Activated CD4-positive, alpha-beta memory T cell treated with anti-CD3 and anti-CD28 coated beads for 36 hours (primary cell): ENCODE measurements at regions not wholly inside any gene's neighbourhood (a gene's known extent, or its start where the extent isn't known, plus 50 kb on each side); places are given as distances from the start of the nearest gene placed in this dataset.

ENCODE experiments used
- CTCF ChIA-PET: fragments of 350-600 bp; sonication (Branson Sonifier 250); formaldehyde crosslinking; loops from one replicate; lab custom pipeline; 2021; ENCODE audit warnings: antibody characterized with exemption, inconsistent platforms; lab: Charles Lee
- POLR2A ChIA-PET: fragments of 350-600 bp; sonication (Branson Sonifier 250); formaldehyde crosslinking; loops from one replicate; lab custom pipeline; 2021; ENCODE audit warnings: antibody characterized with exemption; lab: Charles Lee
- DNase-seq: peaks from one replicate; pipeline ENCODE4 v3.0.0-alpha.2; 2020
- H3K27ac Mint-ChIP-seq: one replicate; pipeline ENCODE4 v1.8.0; 2021; ENCODE audit warnings: mixed read lengths
- H3K27me3 Mint-ChIP-seq: one replicate; pipeline ENCODE4 v1.8.0; 2021; ENCODE audit warnings: mixed read lengths
- H3K36me3 Mint-ChIP-seq: one replicate; pipeline ENCODE4 v1.8.0; 2021; ENCODE audit warnings: mixed read lengths
- H3K4me1 Mint-ChIP-seq: one replicate; pipeline ENCODE4 v1.8.0; 2021; ENCODE audit warnings: low read depth, mixed read lengths
- H3K4me3 Mint-ChIP-seq: one replicate; pipeline ENCODE4 v1.8.0; 2021; ENCODE audit warnings: mild to moderate bottlenecking, mixed read lengths
- H3K9me3 Mint-ChIP-seq: one replicate; pipeline ENCODE4 v1.8.0; 2021; ENCODE audit warnings: mixed read lengths
- intact Hi-C: fragments of 100-400 bp; cut with micrococcal nuclease; formaldehyde crosslinking; loops from one replicate; pipeline ENCODE4 v1.15.1; 2023

GRCh38 chr1:87263785-87264184 lies 64.9 kb upstream of the LMO4 start:
- no peak overlapping the region for H3K4me3 Mint-ChIP-seq
- ChIA-PET CTCF (no interaction called here), POLR2A (no interaction called here)
- peaks cover 9% of the 10 kb centered on the region for H3K27me3 Mint-ChIP-seq
- intact Hi-C loops = no loop called here
- no peak for DNase-seq
- H3K4me1 Mint-ChIP-seq = no peaks in the 10 kb centered on the region
- no peaks in the 10 kb centered on the region for H3K36me3 Mint-ChIP-seq
- H3K9me3 Mint-ChIP-seq = no peaks in the 10 kb centered on the region
- no peak overlapping the region for H3K27ac Mint-ChIP-seq

- Mint-ChIP-seq H3K27me3 (peaks cover 9% of the 10 kb centered on the region), H3K4me3 (no peak overlapping the region), H3K36me3 (no peaks in the 10 kb centered on the region), H3K4me1 (no peaks in the 10 kb centered on the region), H3K27ac (no peak overlapping the region), H3K9me3 (no peaks in the 10 kb centered on the region)
- DNase-seq = no peak
- ChIA-PET POLR2A (no interaction called here), CTCF (no interaction called here)
- intact Hi-C loops = no loop called here
Observed at GRCh38 chr1:87264976-87265375, 63.7 kb upstream of the LMO4 start.

GRCh38 chr1:87265786-87266185 lies 62.9 kb upstream of the LMO4 start:
- H3K36me3 Mint-ChIP-seq = no peaks in the 10 kb centered on the region
- CTCF ChIA-PET = no interaction called here
- intact Hi-C loops = no loop called here
- peaks cover 11% of the 10 kb centered on the region for H3K27me3 Mint-ChIP-seq
- H3K27ac Mint-ChIP-seq = no peak overlapping the region
- no peaks in the 10 kb centered on the region for H3K4me1 Mint-ChIP-seq
- no peak overlapping the region for H3K4me3 Mint-ChIP-seq
- no peaks in the 10 kb centered on the region for H3K9me3 Mint-ChIP-seq
- DNase-seq = no peak
- POLR2A ChIA-PET = no interaction called here

GRCh38 chr1:87268111-87268510 lies 60.6 kb upstream of the LMO4 start:
- Mint-ChIP-seq H3K36me3 (no peaks in the 10 kb centered on the region), H3K27ac (no peak overlapping the region), H3K4me3 (no peak overlapping the region), H3K27me3 (peaks cover 15% of the 10 kb centered on the region), H3K9me3 (no peaks in the 10 kb centered on the region), H3K4me1 (no peaks in the 10 kb centered on the region)
- CTCF ChIA-PET = no interaction called here
- POLR2A ChIA-PET = no interaction called here
- DNase-seq = no peak
- intact Hi-C loops = no loop called here

- H3K36me3 Mint-ChIP-seq = no peaks in the 10 kb centered on the region
- H3K9me3 Mint-ChIP-seq = no peaks in the 10 kb centered on the region
- intact Hi-C loops = no loop called here
- no peaks in the 10 kb centered on the region for H3K4me1 Mint-ChIP-seq
- peaks cover 19% of the 10 kb centered on the region for H3K27me3 Mint-ChIP-seq
- no peak for DNase-seq
- no peak overlapping the region for H3K4me3 Mint-ChIP-seq
- ChIA-PET CTCF (no interaction called here), POLR2A (no interaction called here)
- H3K27ac Mint-ChIP-seq = no peak overlapping the region
Observed at GRCh38 chr1:87269921-87270320, 58.8 kb upstream of the LMO4 start.

- POLR2A ChIA-PET = no interaction called here
- Mint-ChIP-seq H3K4me3 (no peak overlapping the region), H3K27me3 (peaks cover 14% of the 10 kb centered on the region), H3K4me1 (no peaks in the 10 kb centered on the region), H3K27ac (no peak overlapping the region), H3K9me3 (no peaks in the 10 kb centered on the region), H3K36me3 (no peaks in the 10 kb centered on the region)
- CTCF ChIA-PET = no interaction called here
- DNase-seq = no peak
- intact Hi-C loops = no loop called here
Observed at GRCh38 chr1:87273291-87273690, 55.4 kb upstream of the LMO4 start.

- ChIA-PET CTCF (no interaction called here), POLR2A (no interaction called here)
- Mint-ChIP-seq H3K9me3 (no peaks in the 10 kb centered on the region), H3K36me3 (no peaks in the 10 kb centered on the region), H3K4me3 (no peak overlapping the region), H3K4me1 (no peaks in the 10 kb centered on the region), H3K27ac (no peak overlapping the region), H3K27me3 (peaks cover 14% of the 10 kb centered on the region)
- intact Hi-C loops = no loop called here
- no peak for DNase-seq
Observed at GRCh38 chr1:87274851-87275250, 53.8 kb upstream of the LMO4 start.

GRCh38 chr1:87278825-87279535 lies 49.7 kb upstream of the LMO4 start:
- H3K4me1 Mint-ChIP-seq = no peaks in the 10 kb centered on the region
- CTCF ChIA-PET = interaction anchor here (1.0 kb wide), 1 partner anchor 14 kb away, joined by 3 read pairs; no protein-coding TSS in a partner anchor
- H3K36me3 Mint-ChIP-seq = no peaks in the 10 kb centered on the region
- no peak overlapping the region for H3K4me3 Mint-ChIP-seq
- intact Hi-C loops = no loop called here
- no peak overlapping the region for H3K27ac Mint-ChIP-seq
- no peak for DNase-seq
- no peaks in the 10 kb centered on the region for H3K9me3 Mint-ChIP-seq
- peaks cover 7% of the 10 kb centered on the region for H3K27me3 Mint-ChIP-seq
- POLR2A ChIA-PET = no interaction called here
